ENCODE measurements at regions not wholly inside any gene's neighbourhood (a gene's known extent, or its start where the extent isn't known, plus 50 kb on each side); places are given as distances from the start of the nearest gene placed in this dataset.
"Not testable (repeated sequence)": the region's sequence is repeated elsewhere in the genome, so short reads cannot be mapped to it uniquely, and the experiment has no call there.

- no peaks in the 10 kb centered on the region for H3K9me3 ChIP-seq
- no peaks in the 10 kb centered on the region for H3K4me1 ChIP-seq
- H3K27me3 ChIP-seq = no peaks in the 10 kb centered on the region
- TF ChIP-seq POLR2A (IDR thresholded peaks at IDR 0.05) (no peak), CTCF (IDR thresholded peaks at IDR 0.05) (no peak), POLR2AphosphoS5 (IDR thresholded peaks at IDR 0.05) (no peak), EP300 (IDR thresholded peaks at IDR 0.05) (no peak)
- no peak overlapping the region for H3K27ac ChIP-seq
- no peak for DNase-seq (ENCODE audit: low spot score in 2 of 2)
- no peak overlapping the region for H3K4me3 ChIP-seq
- WGBS = no CpG with 5 or more reads among the region's 8 CpGs
- H3K36me3 ChIP-seq = no peaks in the 10 kb centered on the region
These were observed 307.8 kb upstream of the USP9Y start for GRCh38 chrY:12393190-12393589.

GRCh38 chrY:12395381-12396120 lies 305.5 kb upstream of the USP9Y start:
- not testable (repeated sequence) for H3K36me3 ChIP-seq; H3K4me1 ChIP-seq; H3K9me3 ChIP-seq; H3K4me3 ChIP-seq; H3K27ac ChIP-seq; H3K27me3 ChIP-seq; DNase-seq (ENCODE audit: low spot score in 2 of 2)
- WGBS = no CpG with 5 or more reads among the region's 5 CpGs

GRCh38 chrY:12403916-12404315 lies 297.1 kb upstream of the USP9Y start:
- H3K4me3 ChIP-seq = no peak overlapping the region
- no peak for DNase-seq (ENCODE audit: low spot score in 2 of 2)
- no peaks in the 10 kb centered on the region for H3K36me3 ChIP-seq
- H3K27me3 ChIP-seq = no peaks in the 10 kb centered on the region
- no peaks in the 10 kb centered on the region for H3K4me1 ChIP-seq
- TF ChIP-seq POLR2AphosphoS5 (IDR thresholded peaks at IDR 0.05) (no peak), POLR2A (IDR thresholded peaks at IDR 0.05) (no peak)
- no peaks in the 10 kb centered on the region for H3K9me3 ChIP-seq
- no CpG with 5 or more reads among the region's 3 CpGs for WGBS
- H3K27ac ChIP-seq = no peak overlapping the region

- Histone ChIP-seq H3K9me3 (no peaks in the 10 kb centered on the region), H3K4me3 (no peak overlapping the region), H3K4me1 (no peaks in the 10 kb centered on the region), H3K27ac (no peak overlapping the region), H3K27me3 (no peaks in the 10 kb centered on the region), H3K36me3 (no peaks in the 10 kb centered on the region)
- TF ChIP-seq POLR2A (IDR thresholded peaks at IDR 0.05) = no peak
- TF ChIP-seq POLR2AphosphoS5 (IDR thresholded peaks at IDR 0.05) = no peak
- no peak for TF ChIP-seq CTCF (IDR thresholded peaks at IDR 0.05)
- TF ChIP-seq EP300 (IDR thresholded peaks at IDR 0.05) = no peak
- WGBS = no CpG with 5 or more reads among the region's 3 CpGs
- DNase-seq (ENCODE audit: low spot score in 2 of 2) = no peak
These were observed 292.8 kb upstream of the USP9Y start for GRCh38 chrY:12408236-12408635.

- TF ChIP-seq EP300 (IDR thresholded peaks at IDR 0.05) = no peak
- TF ChIP-seq POLR2AphosphoS5 (IDR thresholded peaks at IDR 0.05) = no peak
- TF ChIP-seq CTCF (IDR thresholded peaks at IDR 0.05) = no peak
- no peak for TF ChIP-seq POLR2A (IDR thresholded peaks at IDR 0.05)
- Histone ChIP-seq H3K27me3 (no peaks in the 10 kb centered on the region), H3K4me3 (no peak overlapping the region), H3K4me1 (no peaks in the 10 kb centered on the region), H3K27ac (no peak overlapping the region), H3K36me3 (no peaks in the 10 kb centered on the region), H3K9me3 (no peaks in the 10 kb centered on the region)
- WGBS = no CpG with 5 or more reads among the region's 3 CpGs
- no peak for DNase-seq (ENCODE audit: low spot score in 2 of 2)
These were observed 290.3 kb upstream of the USP9Y start for GRCh38 chrY:12410696-12411095.

- peak overlapping the region; percentile 41 for H3K4me3 ChIP-seq
- peak in 1 of 2 donors; percentile 66 for DNase-seq (ENCODE audit: low spot score in 2 of 2)
- H3K27ac ChIP-seq = no peak overlapping the region
- no CpG with 5 or more reads among the region's 60 CpGs for WGBS
- no peaks in the 10 kb centered on the region for H3K36me3 ChIP-seq
- TF ChIP-seq CTCF (IDR thresholded peaks at IDR 0.05) (no peak), POLR2A (IDR thresholded peaks at IDR 0.05) (no peak), POLR2AphosphoS5 (IDR thresholded peaks at IDR 0.05) (no peak), EP300 (IDR thresholded peaks at IDR 0.05) (no peak)
- no peaks in the 10 kb centered on the region for H3K4me1 ChIP-seq
- peaks cover 18% of the 10 kb centered on the region for H3K27me3 ChIP-seq
- H3K9me3 ChIP-seq = no peaks in the 10 kb centered on the region
These were observed 279.8 kb upstream of the USP9Y start for GRCh38 chrY:12421072-12421787.
